Medulla oblongata (tissue), 1 donor: ENCODE measurements at regions not wholly inside any gene's neighbourhood (a gene's known extent, or its start where the extent isn't known, plus 50 kb on each side); places are given as distances from the start of the nearest gene placed in this dataset.

Experiments
- DNase-seq: peaks from one replicate; pipeline ENCODE4 v3.0.0-alpha.2; 2015; ENCODE audit errors: extremely low spot score

GRCh38 chr21:33155422-33155821 lies 74.3 kb upstream of the IFNAR2 start:
- DNase-seq: no peak

- no peak for DNase-seq
Measured at GRCh38 chr21:33157303-33157702, 72.4 kb upstream of the IFNAR2 start.

- no peak for DNase-seq
Measured at GRCh38 chr21:33158654-33159053, 71.1 kb upstream of the IFNAR2 start.

- no peak for DNase-seq
Measured at GRCh38 chr21:33162436-33162951, 67.2 kb upstream of the IFNAR2 start.

GRCh38 chr21:33168886-33169285 lies 60.9 kb upstream of the IFNAR2 start:
- no peak for DNase-seq

GRCh38 chr21:33169359-33169758 lies 60.4 kb upstream of the IFNAR2 start:
- DNase-seq: no peak

- no peak for DNase-seq
Measured at GRCh38 chr21:33171616-33172169, 58.0 kb upstream of the IFNAR2 start.

GRCh38 chr21:33174756-33175155 lies 55.0 kb upstream of the IFNAR2 start:
- no peak for DNase-seq
